Tibial nerve (tissue), 3 donors: ENCODE measurements at regions not wholly inside any gene's neighbourhood (a gene's known extent, or its start where the extent isn't known, plus 50 kb on each side); places are given as distances from the start of the nearest gene placed in this dataset.

ENCODE experiments used
- CTCF ChIP-seq, 5 experiments: fragments of 200-600 bp in 3 of 5; fragments of 450-650 bp in 2 of 5; sonication (generic) in 3 of 5; IDR thresholded peaks; one replicate each; pipeline ENCODE4 v1.5.1; 2016 to 2019; ENCODE audit warnings: antibody characterized with exemption in 5 of 5, mild to moderate bottlenecking in 3 of 5, moderate library complexity in 2 of 5
- POLR2A ChIP-seq, 2 donors: fragments of 450-650 bp; IDR thresholded peaks; one replicate each; pipeline ENCODE4 v1.6.1; 2017; ENCODE audit warnings: antibody characterized with exemption in 2 of 2, mild to moderate bottlenecking in 2 of 2, moderate library complexity in 2 of 2

- TF ChIP-seq CTCF (IDR thresholded peaks at IDR 0.05) (no peak), POLR2A (IDR thresholded peaks at IDR 0.05) (no peak)
Measured at GRCh38 chr4:56243107-56243506, 144.2 kb downstream of the AASDH start.
